Vagina (tissue), 2 donors: ENCODE measurements at regions not wholly inside any gene's neighbourhood (a gene's known extent, or its start where the extent isn't known, plus 50 kb on each side); places are given as distances from the start of the nearest gene placed in this dataset.
A peak's percentile ranks its signal among the peaks of the same experiment; 100 is the strongest.

ENCODE experiments used
- DNase-seq, 2 donors: peaks; one replicate each; pipeline ENCODE4 v3.0.0-alpha.2; 2017; ENCODE audit errors: extremely low spot score in 2 of 2
- H3K27ac ChIP-seq: fragments of 200-600 bp; sonication (generic); one replicate; pipeline ENCODE4 v1.5.1; 2019
- H3K27me3 ChIP-seq: fragments of 200-600 bp; sonication (generic); one replicate; pipeline ENCODE4 v1.5.1; 2019
- H3K36me3 ChIP-seq, 2 donors: fragments of 200-600 bp; sonication (generic); one replicate each; pipeline ENCODE4 v1.5.1; 2017 to 2019
- H3K4me1 ChIP-seq: fragments of 200-600 bp; sonication (generic); one replicate; pipeline ENCODE4 v1.5.1; 2019
- H3K4me3 ChIP-seq, 2 donors: fragments of 200-600 bp; sonication (generic); 1 replicate in 1 of 2; 2 replicates in 1 of 2; pipeline ENCODE4 v1.5.1; 2016 to 2019
- H3K9me3 ChIP-seq: fragments of 200-600 bp; sonication (generic); one replicate; pipeline ENCODE4 v1.5.1; 2019
- POLR2A ChIP-seq, 2 donors: fragments of 450-650 bp; IDR thresholded peaks; one replicate each; pipeline ENCODE4 v1.6.1; 2017; ENCODE audit warnings: antibody characterized with exemption in 2 of 2, mild to moderate bottlenecking in 2 of 2, moderate library complexity in 2 of 2
- POLR2AphosphoS5 ChIP-seq, 2 donors: sonication (generic); formaldehyde crosslinking; IDR thresholded peaks; one replicate each; pipeline ENCODE4 v1.9.0; 2017; ENCODE audit warnings: antibody characterized with exemption in 2 of 2, mild to moderate bottlenecking in 2 of 2, low read depth in 1 of 2; ENCODE audit not compliant: insufficient read depth in 1 of 2
- intact Hi-C: fragments of 100-400 bp; cut with DNase I; formaldehyde crosslinking; loops from one replicate; pipeline ENCODE4 v1.15.1; 2023
- TF ChIP-seq, protein P1 (sequence below), 3 experiments: fragments of 450-650 bp in 2 of 3; fragments of 200-600 bp in 1 of 3; sonication (generic) in 1 of 3; IDR thresholded peaks; one replicate each; pipeline ENCODE4 v1.5.1; 2017 to 2019; ENCODE audit warnings: antibody characterized with exemption in 3 of 3, mild to moderate bottlenecking in 2 of 3, moderate library complexity in 2 of 3

DNA sequence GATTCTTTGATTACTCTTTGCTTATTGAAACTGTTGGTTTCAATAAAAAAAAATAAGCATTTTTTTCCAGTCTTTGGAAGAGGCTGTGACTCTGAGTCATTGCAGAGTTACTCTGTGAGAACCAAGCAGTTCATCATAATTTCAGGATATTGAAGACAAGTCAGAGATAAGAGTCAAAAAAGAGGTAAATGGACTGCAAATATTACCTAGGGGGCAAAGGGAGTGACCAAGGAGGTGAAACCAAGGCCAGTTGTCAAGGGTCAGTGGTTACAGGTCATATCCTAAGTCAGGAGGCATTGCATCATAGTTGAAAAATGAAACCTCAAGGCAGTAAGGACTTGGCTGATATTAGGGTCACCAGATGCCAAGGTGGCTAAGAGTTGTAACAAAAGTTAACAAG lies 597.1 kb upstream of the USP24 start:
- Histone ChIP-seq H3K27me3 (no peaks in the 10 kb centered on the region), H3K36me3 (no peaks in the 10 kb centered on the region), H3K4me1 (peaks cover 17% of the 10 kb centered on the region), H3K9me3 (no peaks in the 10 kb centered on the region), H3K27ac (peak overlapping the region; percentile 62), H3K4me3 (no peak overlapping the region)
- intact Hi-C loops, result no loop called here
- TF ChIP-seq, protein P1, sequence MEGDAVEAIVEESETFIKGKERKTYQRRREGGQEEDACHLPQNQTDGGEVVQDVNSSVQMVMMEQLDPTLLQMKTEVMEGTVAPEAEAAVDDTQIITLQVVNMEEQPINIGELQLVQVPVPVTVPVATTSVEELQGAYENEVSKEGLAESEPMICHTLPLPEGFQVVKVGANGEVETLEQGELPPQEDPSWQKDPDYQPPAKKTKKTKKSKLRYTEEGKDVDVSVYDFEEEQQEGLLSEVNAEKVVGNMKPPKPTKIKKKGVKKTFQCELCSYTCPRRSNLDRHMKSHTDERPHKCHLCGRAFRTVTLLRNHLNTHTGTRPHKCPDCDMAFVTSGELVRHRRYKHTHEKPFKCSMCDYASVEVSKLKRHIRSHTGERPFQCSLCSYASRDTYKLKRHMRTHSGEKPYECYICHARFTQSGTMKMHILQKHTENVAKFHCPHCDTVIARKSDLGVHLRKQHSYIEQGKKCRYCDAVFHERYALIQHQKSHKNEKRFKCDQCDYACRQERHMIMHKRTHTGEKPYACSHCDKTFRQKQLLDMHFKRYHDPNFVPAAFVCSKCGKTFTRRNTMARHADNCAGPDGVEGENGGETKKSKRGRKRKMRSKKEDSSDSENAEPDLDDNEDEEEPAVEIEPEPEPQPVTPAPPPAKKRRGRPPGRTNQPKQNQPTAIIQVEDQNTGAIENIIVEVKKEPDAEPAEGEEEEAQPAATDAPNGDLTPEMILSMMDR (IDR thresholded peaks at IDR 0.05), result no peak
- TF ChIP-seq POLR2AphosphoS5 (IDR thresholded peaks at IDR 0.05; ENCODE audit: insufficient read depth in 1 of 2, low read depth in 1 of 2) (no peak), POLR2A (IDR thresholded peaks at IDR 0.05) (no peak)
- no peak for DNase-seq

DNA sequence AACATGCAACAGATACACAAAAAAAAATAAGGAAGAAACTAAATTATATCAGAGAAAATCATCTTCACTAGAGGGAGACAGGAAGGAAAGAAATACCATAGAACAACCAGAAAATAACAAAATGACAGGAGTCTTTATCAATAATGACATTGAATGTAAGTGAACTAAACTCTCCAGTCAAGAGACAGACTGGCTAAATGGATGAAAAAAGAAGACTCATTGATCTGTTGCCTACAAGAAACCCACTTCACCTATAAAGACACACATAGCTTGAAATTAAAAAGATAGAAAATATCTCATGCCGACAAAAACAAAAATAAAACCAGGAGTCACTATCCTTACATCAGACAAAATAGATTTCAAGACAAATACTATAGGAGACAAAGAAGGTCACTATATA lies 593.1 kb upstream of the USP24 start:
- DNase-seq, result no peak
- no peaks in the 10 kb centered on the region for H3K9me3 ChIP-seq
- intact Hi-C loops, result no loop called here

DNA sequence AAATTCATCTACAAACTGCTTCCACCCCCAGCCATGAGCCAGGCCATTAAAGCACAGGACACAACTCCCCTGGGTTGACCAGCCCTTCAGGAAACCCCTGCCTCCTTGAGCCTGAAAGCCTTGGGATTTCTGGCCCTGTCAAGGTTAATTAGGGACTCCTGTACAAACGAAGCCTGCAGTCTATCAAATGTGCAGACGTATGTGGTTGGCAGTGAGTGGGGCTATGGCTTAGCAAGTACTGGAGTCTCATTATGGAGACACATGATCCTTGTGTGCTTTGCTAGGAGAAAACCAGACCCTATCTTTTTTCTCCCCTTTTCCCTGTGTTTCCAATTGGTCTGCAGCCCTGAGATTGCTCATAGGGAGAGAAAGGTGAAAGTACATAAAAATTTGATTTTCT lies 588.3 kb upstream of the USP24 start:
- Histone ChIP-seq H3K9me3 (no peaks in the 10 kb centered on the region), H3K4me1 (no peaks in the 10 kb centered on the region), H3K27me3 (no peaks in the 10 kb centered on the region), H3K36me3 (no peaks in the 10 kb centered on the region), H3K27ac (no peak overlapping the region), H3K4me3 (no peak overlapping the region)
- TF ChIP-seq, protein P1 (IDR thresholded peaks at IDR 0.05), result no peak
- TF ChIP-seq POLR2A (IDR thresholded peaks at IDR 0.05) (no peak), POLR2AphosphoS5 (IDR thresholded peaks at IDR 0.05; ENCODE audit: insufficient read depth in 1 of 2, low read depth in 1 of 2) (no peak)
- DNase-seq, result no peak
- intact Hi-C loops, result no loop called here

More for the DNA sequence above, 593.1 kb upstream of the USP24 start:
- Histone ChIP-seq H3K27me3 (no peaks in the 10 kb centered on the region), H3K4me1 (peaks cover 8% of the 10 kb centered on the region), H3K27ac (no peak overlapping the region), H3K36me3 (no peaks in the 10 kb centered on the region), H3K4me3 (no peak overlapping the region)
- TF ChIP-seq, protein P1 (IDR thresholded peaks at IDR 0.05), result no peak
- no peak for TF ChIP-seq POLR2AphosphoS5 (IDR thresholded peaks at IDR 0.05; ENCODE audit: insufficient read depth in 1 of 2, low read depth in 1 of 2)
- no peak for TF ChIP-seq POLR2A (IDR thresholded peaks at IDR 0.05)

DNA sequence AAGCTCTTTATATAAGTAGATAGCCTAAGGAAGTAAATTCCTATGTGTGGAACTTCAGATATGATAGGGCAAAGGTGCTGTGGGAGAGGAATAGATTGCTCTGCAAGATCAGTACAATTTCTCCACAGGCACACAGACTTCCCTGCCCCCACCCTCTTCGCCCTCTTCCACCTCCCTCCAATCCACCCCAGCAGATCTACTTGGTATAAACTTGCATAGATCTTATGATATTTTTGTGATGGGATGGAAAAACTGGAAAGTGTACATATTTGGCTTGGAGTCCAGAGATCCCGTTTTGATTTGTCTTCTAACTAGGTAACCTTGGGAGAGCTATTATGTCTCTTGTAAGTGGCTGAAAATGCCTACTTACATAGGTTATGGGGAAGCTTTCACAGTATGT lies 586.3 kb upstream of the USP24 start:
- Histone ChIP-seq H3K4me3 (no peak overlapping the region), H3K36me3 (no peaks in the 10 kb centered on the region), H3K4me1 (no peaks in the 10 kb centered on the region), H3K27me3 (no peaks in the 10 kb centered on the region), H3K27ac (no peak overlapping the region), H3K9me3 (no peaks in the 10 kb centered on the region)
- no peak for DNase-seq
- TF ChIP-seq POLR2AphosphoS5 (IDR thresholded peaks at IDR 0.05; ENCODE audit: insufficient read depth in 1 of 2, low read depth in 1 of 2), result no peak
- no peak for TF ChIP-seq POLR2A (IDR thresholded peaks at IDR 0.05)
- TF ChIP-seq, protein P1 (IDR thresholded peaks at IDR 0.05), result no peak
- intact Hi-C loops, result no loop called here

DNA sequence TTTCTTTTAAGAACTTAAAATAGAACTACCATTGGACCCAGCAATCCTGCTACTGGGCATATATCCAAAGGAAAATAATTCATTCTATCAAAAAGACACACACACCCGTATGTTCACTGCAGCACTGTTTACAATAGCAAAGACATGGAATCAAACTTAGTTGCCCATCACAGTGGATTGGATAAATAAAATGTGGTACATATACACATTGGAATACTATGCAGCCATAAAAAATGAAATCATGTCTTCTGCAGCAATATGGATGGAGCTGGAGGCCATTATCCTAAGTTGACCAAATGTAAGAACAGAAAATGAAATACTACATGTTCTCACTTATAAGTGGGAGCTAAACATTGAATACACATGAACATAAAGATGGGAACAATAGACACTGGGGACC lies 585.3 kb upstream of the USP24 start:
- intact Hi-C loops, result no loop called here
- TF ChIP-seq, protein P1 (IDR thresholded peaks at IDR 0.05), result no peak
- TF ChIP-seq POLR2A (IDR thresholded peaks at IDR 0.05), result no peak
- TF ChIP-seq POLR2AphosphoS5 (IDR thresholded peaks at IDR 0.05; ENCODE audit: insufficient read depth in 1 of 2, low read depth in 1 of 2), result no peak
- no peaks in the 10 kb centered on the region for H3K36me3 ChIP-seq

More for the DNA sequence above, 585.3 kb upstream of the USP24 start:
- no peaks in the 10 kb centered on the region for H3K9me3 ChIP-seq
- no peaks in the 10 kb centered on the region for H3K27me3 ChIP-seq
- H3K27ac ChIP-seq, result no peak overlapping the region
- no peak overlapping the region for H3K4me3 ChIP-seq
- H3K4me1 ChIP-seq, result no peaks in the 10 kb centered on the region
- no peak for DNase-seq
